Right forelimb (tissue), 1 donor: ENCODE measurements at regions not wholly inside any gene's neighbourhood (a gene's known extent, or its start where the extent isn't known, plus 50 kb on each side); places are given as distances from the start of the nearest gene placed in this dataset.
"Not testable (repeated sequence)": the region's sequence is repeated elsewhere in the genome, so short reads cannot be mapped to it uniquely, and the experiment has no call there.

ENCODE experiments used
- DNase-seq: peaks from one replicate; pipeline ENCODE4 v3.0.0-alpha.2; 2018

GRCh38 chr1:188672153-188672552 is 1805.5 kb downstream of the BRINP3 start:
- no peak for DNase-seq

- no peak for DNase-seq
Observed at GRCh38 chr1:188689542-188689941, 1788.1 kb downstream of the BRINP3 start.

GRCh38 chr1:188700116-188700515 is 1777.5 kb downstream of the BRINP3 start:
- DNase-seq: no peak

GRCh38 chr1:188706742-188707141 is 1770.9 kb downstream of the BRINP3 start:
- DNase-seq: no peak

- no peak for DNase-seq
Observed at GRCh38 chr1:188708795-188709535, 1768.7 kb downstream of the BRINP3 start.

GRCh38 chr1:188715566-188715965 is 1762.1 kb downstream of the BRINP3 start:
- no peak for DNase-seq

GRCh38 chr1:188719735-188720134 is 1757.9 kb downstream of the BRINP3 start:
- DNase-seq: no peak

- no peak for DNase-seq
Observed at GRCh38 chr1:188723332-188724020, 1754.2 kb downstream of the BRINP3 start.

GRCh38 chr1:188729039-188729438 is 1748.6 kb downstream of the BRINP3 start:
- no peak for DNase-seq

GRCh38 chr1:188735567-188735966 is 1742.1 kb downstream of the BRINP3 start:
- no peak for DNase-seq

GRCh38 chr1:188749275-188749674 is 1728.4 kb downstream of the BRINP3 start:
- not testable (repeated sequence) for DNase-seq

- DNase-seq: not testable (repeated sequence)
Observed at GRCh38 chr1:188752027-188752426, 1725.6 kb downstream of the BRINP3 start.

- not testable (repeated sequence) for DNase-seq
Observed at GRCh38 chr1:188757747-188758146, 1719.9 kb downstream of the BRINP3 start.

- no peak for DNase-seq
Observed at GRCh38 chr1:188761226-188761625, 1716.4 kb downstream of the BRINP3 start.

- no peak for DNase-seq
Observed at GRCh38 chr1:188762166-188762743, 1715.4 kb downstream of the BRINP3 start.

GRCh38 chr1:188763541-188763940 is 1714.1 kb downstream of the BRINP3 start:
- DNase-seq: no peak

GRCh38 chr1:188769181-188769580 is 1708.5 kb downstream of the BRINP3 start:
- DNase-seq: no peak

- DNase-seq: no peak
Observed at GRCh38 chr1:188769936-188770335, 1707.7 kb downstream of the BRINP3 start.

GRCh38 chr1:188778578-188778977 is 1699.1 kb downstream of the BRINP3 start:
- DNase-seq: no peak

- no peak for DNase-seq
Observed at GRCh38 chr1:188782220-188782841, 1695.3 kb downstream of the BRINP3 start.

- no peak for DNase-seq
Observed at GRCh38 chr1:188794969-188795368, 1682.7 kb downstream of the BRINP3 start.

- DNase-seq: not testable (repeated sequence)
Observed at GRCh38 chr1:188812153-188812552, 1665.5 kb downstream of the BRINP3 start.

GRCh38 chr1:188812836-188813573 is 1664.7 kb downstream of the BRINP3 start:
- DNase-seq: not testable (repeated sequence)
